RWPE2 (cell line): ENCODE measurements at regions not wholly inside any gene's neighbourhood (a gene's known extent, or its start where the extent isn't known, plus 50 kb on each side); places are given as distances from the start of the nearest gene placed in this dataset.

ENCODE experiments used
- ATAC-seq: fragments of 200-7000 bp; cut with Tn5 transposase; 3 replicates; pipeline ENCODE4 v1.9.1; 2021; ENCODE audit warnings: low read depth
- DNase-seq: peaks from one replicate; pipeline ENCODE4 v3.0.0-alpha.2; 2020; ENCODE audit warnings: low spot score
- H3K27ac ChIP-seq: fragments of 450-650 bp; 2 replicates; pipeline ENCODE4 v1.5.1; 2017; ENCODE audit warnings: mild to moderate bottlenecking; ENCODE audit not compliant: poor library complexity, severe bottlenecking
- H3K27me3 ChIP-seq: fragments of 250-450 bp; sonication (Bioruptor Pico); 2 replicates; pipeline ENCODE4 v1.5.1; 2021; ENCODE audit warnings: mild to moderate bottlenecking, moderate library complexity; ENCODE audit not compliant: insufficient read depth, poor library complexity, severe bottlenecking
- H3K36me3 ChIP-seq: fragments of 250-450 bp; sonication (Bioruptor Pico); 2 replicates; pipeline ENCODE4 v1.5.1; 2020; ENCODE audit warnings: low read depth, mild to moderate bottlenecking, moderate library complexity
- H3K4me1 ChIP-seq: fragments of 250-450 bp; sonication (Bioruptor Pico); 2 replicates; pipeline ENCODE4 v1.5.1; 2021; ENCODE audit warnings: mild to moderate bottlenecking, moderate library complexity; ENCODE audit not compliant: insufficient read depth, poor library complexity, severe bottlenecking
- H3K4me3 ChIP-seq: fragments of 250-450 bp; sonication (Bioruptor Pico); 2 replicates; pipeline ENCODE4 v1.5.1; 2021; ENCODE audit warnings: mild to moderate bottlenecking, moderate library complexity; ENCODE audit not compliant: severe bottlenecking
- H3K9me3 ChIP-seq: fragments of 250-450 bp; sonication (Bioruptor Pico); 2 replicates; pipeline ENCODE4 v1.5.1; 2021; ENCODE audit warnings: mild to moderate bottlenecking, moderate library complexity; ENCODE audit not compliant: severe bottlenecking
- CTCF ChIP-seq: fragments of 450-650 bp; IDR thresholded peaks from one replicate; pipeline ENCODE4 v1.5.1; 2017; ENCODE audit warnings: mild to moderate bottlenecking, moderate library complexity; ENCODE audit not compliant: poor library complexity, severe bottlenecking

- ATAC-seq, result no peak
- TF ChIP-seq CTCF, result no peak
- no peak for DNase-seq
Measured at GRCh38 chr20:22428051-22428450, 156.3 kb downstream of the FOXA2 start.

GRCh38 chr20:22426772-22427171 lies 157.6 kb downstream of the FOXA2 start:
- H3K27ac ChIP-seq, result no peak overlapping the region
- DNase-seq (no peak), ATAC-seq (no peak)
- H3K9me3 ChIP-seq, result no peaks in the 10 kb centered on the region
- TF ChIP-seq CTCF, result no peak
- no peak overlapping the region for H3K4me3 ChIP-seq
- H3K4me1 ChIP-seq, result peaks cover 4% of the 10 kb centered on the region
- H3K36me3 ChIP-seq, result no peaks in the 10 kb centered on the region
- no peaks in the 10 kb centered on the region for H3K27me3 ChIP-seq

More at GRCh38 chr20:22428051-22428450, 156.3 kb downstream of the FOXA2 start:
- no peaks in the 10 kb centered on the region for H3K27me3 ChIP-seq
- no peak overlapping the region for H3K4me3 ChIP-seq
- no peak overlapping the region for H3K27ac ChIP-seq
- peaks cover 4% of the 10 kb centered on the region for H3K4me1 ChIP-seq
- H3K36me3 ChIP-seq, result no peaks in the 10 kb centered on the region
- H3K9me3 ChIP-seq, result no peaks in the 10 kb centered on the region

- no peaks in the 10 kb centered on the region for H3K27me3 ChIP-seq
- no peak for ATAC-seq
- H3K4me1 ChIP-seq, result peaks cover 4% of the 10 kb centered on the region
- TF ChIP-seq CTCF, result no peak
- H3K9me3 ChIP-seq, result no peaks in the 10 kb centered on the region
- H3K4me3 ChIP-seq, result no peak overlapping the region
- no peak overlapping the region for H3K27ac ChIP-seq
- H3K36me3 ChIP-seq, result no peaks in the 10 kb centered on the region
- DNase-seq, result no peak
Measured at GRCh38 chr20:22425344-22426295, 158.8 kb downstream of the FOXA2 start.

GRCh38 chr20:22423190-22423832 lies 161.1 kb downstream of the FOXA2 start:
- Histone ChIP-seq H3K27ac (no peak overlapping the region), H3K4me3 (no peak overlapping the region), H3K4me1 (no peaks in the 10 kb centered on the region), H3K36me3 (no peaks in the 10 kb centered on the region), H3K9me3 (no peaks in the 10 kb centered on the region), H3K27me3 (no peaks in the 10 kb centered on the region)
- ATAC-seq (no peak), DNase-seq (no peak)
- no peak for TF ChIP-seq CTCF
